ENCODE measurements at regions not wholly inside any gene's neighbourhood (a gene's known extent, or its start where the extent isn't known, plus 50 kb on each side); places are given as distances from the start of the nearest gene placed in this dataset.

- TF ChIP-seq CTCF (IDR thresholded peaks at IDR 0.05) = no peak
- TF ChIP-seq SMC3 (IDR thresholded peaks at IDR 0.05) = no peak
- no peak for TF ChIP-seq EP300 (IDR thresholded peaks at IDR 0.05)
- no peak for TF ChIP-seq CEBPB (IDR thresholded peaks at IDR 0.05)
- no peak for TF ChIP-seq RAD21 (conservative IDR thresholded peaks at IDR 0.05 in 1 of 2, IDR thresholded peaks at IDR 0.05 in 1 of 2)
- no peak for TF ChIP-seq POLR2A (IDR thresholded peaks at IDR 0.05; ENCODE audit: low read length)
Measured at GRCh38 chr3:162774613-162775100, 1278.0 kb downstream of the OTOL1 start.

All from A549 (cell line).